ENCODE measurements at regions not wholly inside any gene's neighbourhood (a gene's known extent, or its start where the extent isn't known, plus 50 kb on each side); places are given as distances from the start of the nearest gene placed in this dataset.

DNA sequence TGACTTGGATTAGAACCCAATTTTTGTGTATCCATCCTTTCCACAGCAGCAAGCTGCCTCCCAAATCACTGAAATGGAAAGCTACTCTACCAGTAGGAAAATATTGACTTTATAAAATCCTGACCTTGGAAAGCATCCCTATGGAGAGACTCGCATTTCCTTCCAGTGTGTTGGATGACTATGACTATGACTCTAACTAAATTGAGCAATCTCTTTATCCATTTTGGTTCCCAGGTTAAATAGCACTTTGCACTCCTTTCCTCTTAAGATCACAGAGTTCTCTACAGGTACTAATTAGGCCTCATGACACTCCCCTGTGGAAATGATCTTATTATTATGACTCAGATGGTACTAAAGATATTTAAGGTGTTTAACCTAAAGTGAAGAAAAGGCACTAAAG, 431.8 kb downstream of the PPARGC1A start:
- Histone ChIP-seq H2AFZ (ENCODE audit: low read depth, low read length) (no peak overlapping the region), H3K27ac (ENCODE audit: extremely low read depth, low read depth, low read length) (no peak overlapping the region), H4K20me1 (replicated peaks; ENCODE audit: control insufficient read depth, insufficient read depth, low read length) (no peaks in the 10 kb centered on the region), H3K9ac (ENCODE audit: insufficient read depth in 1 of 2, low read depth in 2 of 2, low read length in 2 of 2) (no peak overlapping the region), H3K27me3 (ENCODE audit: control insufficient read depth in 2 of 2, insufficient read depth in 2 of 2, low read length in 2 of 2) (no peaks in the 10 kb centered on the region), H3K4me3 (no peak overlapping the region), H3K9me1 (ENCODE audit: control insufficient read depth, insufficient read depth, low read length) (no peaks in the 10 kb centered on the region), H3K9me3 (replicated peaks; ENCODE audit: control insufficient read depth, insufficient read depth, low read depth, low read length) (peaks cover 2% of the 10 kb centered on the region; the same call in 1 of the 2 replicates), H3K79me2 (ENCODE audit: control insufficient read depth, insufficient read depth, low read length) (no peaks in the 10 kb centered on the region), H3K4me1 (replicated peaks in 1 of 2; ENCODE audit: control insufficient read depth in 2 of 2, insufficient read depth in 2 of 2, low read length in 2 of 2) (no peaks in the 10 kb centered on the region), H3K4me2 (ENCODE audit: insufficient read depth, low read length) (no peak overlapping the region), H3K36me3 (ENCODE audit: control insufficient read depth, insufficient read depth, low read length) (no peaks in the 10 kb centered on the region)
- TF ChIP-seq NEUROD1 (IDR thresholded peaks at IDR 0.05; ENCODE audit: borderline replicate concordance, low read depth, low read length, partially characterized antibody) (no peak), ZFP36 (IDR thresholded peaks at IDR 0.05; ENCODE audit: low read depth, low read length, partially characterized antibody) (no peak), TAF7 (tag; IDR thresholded peaks at IDR 0.05) (no peak), CSDE1 (IDR thresholded peaks at IDR 0.05) (no peak), HMG20A (CRISPR knock-in tag; conservative IDR thresholded peaks at IDR 0.05) (no peak), CBFB (CRISPR knock-in tag; IDR thresholded peaks at IDR 0.05) (no peak), ETV5 (CRISPR knock-in tag; IDR thresholded peaks at IDR 0.05; ENCODE audit: low read depth) (no peak), ZSCAN29 (IDR thresholded peaks at IDR 0.05) (no peak), PTBP1 (IDR thresholded peaks at IDR 0.05; ENCODE audit: low read depth, low read length) (no peak), BACH1 (tag; IDR thresholded peaks at IDR 0.05) (no peak), RFX7 (CRISPR knock-in tag; IDR thresholded peaks at IDR 0.05) (no peak), ZNF140 (CRISPR knock-in tag; IDR thresholded peaks at IDR 0.05) (no peak)
- TF ChIP-seq, protein P1, sequence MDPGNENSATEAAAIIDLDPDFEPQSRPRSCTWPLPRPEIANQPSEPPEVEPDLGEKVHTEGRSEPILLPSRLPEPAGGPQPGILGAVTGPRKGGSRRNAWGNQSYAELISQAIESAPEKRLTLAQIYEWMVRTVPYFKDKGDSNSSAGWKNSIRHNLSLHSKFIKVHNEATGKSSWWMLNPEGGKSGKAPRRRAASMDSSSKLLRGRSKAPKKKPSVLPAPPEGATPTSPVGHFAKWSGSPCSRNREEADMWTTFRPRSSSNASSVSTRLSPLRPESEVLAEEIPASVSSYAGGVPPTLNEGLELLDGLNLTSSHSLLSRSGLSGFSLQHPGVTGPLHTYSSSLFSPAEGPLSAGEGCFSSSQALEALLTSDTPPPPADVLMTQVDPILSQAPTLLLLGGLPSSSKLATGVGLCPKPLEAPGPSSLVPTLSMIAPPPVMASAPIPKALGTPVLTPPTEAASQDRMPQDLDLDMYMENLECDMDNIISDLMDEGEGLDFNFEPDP (CRISPR knock-in tag; IDR thresholded peaks at IDR 0.05) = no peak
- intact Hi-C loops (cut with micrococcal nuclease) (no loop called here), in situ Hi-C loops (cut with MboI) (no loop called here)
- BruUV-seq (replicated peaks) = no TSS peak
- POLR2A ChIA-PET = no interaction called here
- WGBS (ENCODE audit: insufficient coverage, low coverage, missing lambda C conversion rate) = 12% methylated on average over 1 of the region's 1 CpG
- FAIRE-seq (no peak), ATAC-seq (no peak), DNase-seq (ENCODE audit: extremely low read depth in 1 of 4, low spot score in 3 of 4) (no peak)
- CTCF ChIA-PET (ENCODE audit: low intra/inter-chr PET ratio) = no interaction called here

Data from K562 (cell line).